Uterus (tissue), 2 donors: ENCODE measurements at regions not wholly inside any gene's neighbourhood (a gene's known extent, or its start where the extent isn't known, plus 50 kb on each side); places are given as distances from the start of the nearest gene placed in this dataset.

Experiments
- CTCF ChIP-seq, 4 experiments: fragments of 200-600 bp in 2 of 4; fragments of 450-650 bp in 2 of 4; sonication (generic) in 2 of 4; IDR thresholded peaks; one replicate each; pipeline ENCODE4 v1.5.1; 2016 to 2019; ENCODE audit warnings: antibody characterized with exemption in 4 of 4, mild to moderate bottlenecking in 2 of 4, moderate library complexity in 1 of 4
- POLR2A ChIP-seq, 2 donors: fragments of 450-650 bp; IDR thresholded peaks; one replicate each; pipeline ENCODE4 v1.6.1; 2016; ENCODE audit warnings: antibody characterized with exemption in 2 of 2, mild to moderate bottlenecking in 1 of 2, moderate library complexity in 1 of 2

- TF ChIP-seq CTCF (IDR thresholded peaks at IDR 0.05) (no peak), POLR2A (IDR thresholded peaks at IDR 0.05) (no peak)
Observed at GRCh38 chr19:5206751-5207075, 133.9 kb downstream of the PTPRS start.
